Kidney (tissue), 13 donors: ENCODE measurements at regions not wholly inside any gene's neighbourhood (a gene's known extent, or its start where the extent isn't known, plus 50 kb on each side); places are given as distances from the start of the nearest gene placed in this dataset.

ENCODE experiments used
- DNase-seq, 5 donors: peaks; one replicate each; pipeline ENCODE4 v3.0.0-alpha.2; 2013 to 2020
- FAIRE-seq: peaks from 2 replicates; lab custom pipeline; 2012; peaks lifted over from hg19 to GRCh38; lab: Jason Lieb, UNC
- H3K27ac ChIP-seq, 2 donors: one replicate each; pipeline ENCODE4 v1.7.0; 2013; ENCODE audit warnings: low read depth in 2 of 2, low read length in 2 of 2, inconsistent platforms in 1 of 2
- H3K27me3 ChIP-seq: one replicate; pipeline ENCODE4 v1.7.1; 2013; ENCODE audit warnings: low read length, inconsistent platforms; ENCODE audit not compliant: control insufficient read depth, insufficient read depth
- H3K36me3 ChIP-seq, 3 donors: one replicate each; pipeline versions ENCODE4 v1.7.0 to v1.7.1; 2013; ENCODE audit warnings: low read length in 3 of 3, control low read depth in 1 of 3, inconsistent platforms in 1 of 3; ENCODE audit not compliant: insufficient read depth in 3 of 3, control insufficient read depth in 2 of 3
- H3K4me1 ChIP-seq, 3 donors: one replicate each; pipeline versions ENCODE4 v1.7.0 to v1.7.1; 2013; ENCODE audit warnings: low read length in 3 of 3, inconsistent platforms in 1 of 3, low read depth in 1 of 3; ENCODE audit not compliant: control insufficient read depth in 2 of 3, insufficient read depth in 2 of 3
- H3K4me3 ChIP-seq, 3 donors: one replicate each; pipeline versions ENCODE4 v1.7.0 to v1.8.1; 2013; ENCODE audit warnings: low read length in 3 of 3, control low read depth in 1 of 3, inconsistent platforms in 1 of 3
- H3K9ac ChIP-seq, 3 donors: one replicate each; pipeline versions ENCODE4 v1.7.0 to v1.7.1; 2013; ENCODE audit warnings: low read length in 3 of 3, control low read depth in 1 of 3, inconsistent platforms in 1 of 3
- H3K9me3 ChIP-seq, 3 donors: one replicate each; pipeline versions ENCODE4 v1.7.0 to v1.7.1; 2013; ENCODE audit warnings: low read length in 3 of 3, control low read depth in 1 of 3, inconsistent platforms in 1 of 3; ENCODE audit not compliant: control insufficient read depth in 2 of 3, insufficient read depth in 1 of 3
- intact Hi-C: fragments of 100-400 bp; cut with DNase I; formaldehyde crosslinking; loops from one replicate; pipeline ENCODE4 v1.11.1; 2022
- TF ChIP-seq, protein P1 (sequence below): IDR thresholded peaks from 3 replicates; pipeline ENCODE4 v1.5.1; 2012; ENCODE audit warnings: mild to moderate bottlenecking, moderate library complexity, borderline replicate concordance; ENCODE audit not compliant: insufficient read depth; ENCODE audit errors: extremely low read depth
- donor health status: control.
- donor health status: control.
- donor health status: control.
- donor health status: control.
- donor health status: control.
- donor health status: DM: yes; HTN: yes; CAD: no.
- donor health status: Normal renal cell carcinoma (clear cell type).

DNA sequence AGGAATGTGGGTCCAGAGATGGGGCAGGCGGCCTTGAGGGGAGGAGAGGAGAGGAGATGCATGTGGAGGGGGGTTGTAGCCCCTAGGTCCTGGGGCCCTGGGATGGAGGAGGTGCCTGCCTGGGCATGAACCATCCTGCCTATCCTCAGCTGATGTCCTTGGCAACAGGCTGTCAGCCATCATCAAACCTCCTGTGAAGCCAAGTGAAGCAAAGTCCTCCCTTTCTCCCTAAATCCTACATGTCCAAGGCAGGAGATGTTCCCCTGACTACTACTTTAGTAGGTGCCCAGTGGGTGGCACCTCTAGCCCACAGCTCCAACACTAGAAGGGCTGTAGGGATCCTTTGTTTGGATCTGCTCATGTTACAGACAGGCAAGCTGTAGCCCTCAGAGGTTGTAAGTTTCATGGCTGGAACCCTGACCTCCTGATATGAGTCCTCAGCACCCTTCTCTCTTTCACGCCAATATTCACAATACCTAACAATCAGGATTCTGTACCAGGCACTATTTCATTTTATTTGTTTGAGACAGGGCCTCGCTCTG, 66.6 kb upstream of the SYPL1 start:
- Histone ChIP-seq H3K36me3 (no peaks in the 10 kb centered on the region), H3K4me3 (no peak overlapping the region), H3K27ac (no peak overlapping the region), H3K27me3 (no peaks in the 10 kb centered on the region), H3K4me1 (no peaks in the 10 kb centered on the region), H3K9me3 (no peaks in the 10 kb centered on the region), H3K9ac (no peak overlapping the region)
- no peak for FAIRE-seq
- peak in 2 of 5 donors; percentile 12 to 19 for DNase-seq
- TF ChIP-seq, protein P1, sequence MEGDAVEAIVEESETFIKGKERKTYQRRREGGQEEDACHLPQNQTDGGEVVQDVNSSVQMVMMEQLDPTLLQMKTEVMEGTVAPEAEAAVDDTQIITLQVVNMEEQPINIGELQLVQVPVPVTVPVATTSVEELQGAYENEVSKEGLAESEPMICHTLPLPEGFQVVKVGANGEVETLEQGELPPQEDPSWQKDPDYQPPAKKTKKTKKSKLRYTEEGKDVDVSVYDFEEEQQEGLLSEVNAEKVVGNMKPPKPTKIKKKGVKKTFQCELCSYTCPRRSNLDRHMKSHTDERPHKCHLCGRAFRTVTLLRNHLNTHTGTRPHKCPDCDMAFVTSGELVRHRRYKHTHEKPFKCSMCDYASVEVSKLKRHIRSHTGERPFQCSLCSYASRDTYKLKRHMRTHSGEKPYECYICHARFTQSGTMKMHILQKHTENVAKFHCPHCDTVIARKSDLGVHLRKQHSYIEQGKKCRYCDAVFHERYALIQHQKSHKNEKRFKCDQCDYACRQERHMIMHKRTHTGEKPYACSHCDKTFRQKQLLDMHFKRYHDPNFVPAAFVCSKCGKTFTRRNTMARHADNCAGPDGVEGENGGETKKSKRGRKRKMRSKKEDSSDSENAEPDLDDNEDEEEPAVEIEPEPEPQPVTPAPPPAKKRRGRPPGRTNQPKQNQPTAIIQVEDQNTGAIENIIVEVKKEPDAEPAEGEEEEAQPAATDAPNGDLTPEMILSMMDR: no peak
- intact Hi-C loops: loop anchor here (5.0 to 10.0 kb wide), 2 partner anchors 284 to 556 kb away; no protein-coding TSS in a partner anchor

DNA sequence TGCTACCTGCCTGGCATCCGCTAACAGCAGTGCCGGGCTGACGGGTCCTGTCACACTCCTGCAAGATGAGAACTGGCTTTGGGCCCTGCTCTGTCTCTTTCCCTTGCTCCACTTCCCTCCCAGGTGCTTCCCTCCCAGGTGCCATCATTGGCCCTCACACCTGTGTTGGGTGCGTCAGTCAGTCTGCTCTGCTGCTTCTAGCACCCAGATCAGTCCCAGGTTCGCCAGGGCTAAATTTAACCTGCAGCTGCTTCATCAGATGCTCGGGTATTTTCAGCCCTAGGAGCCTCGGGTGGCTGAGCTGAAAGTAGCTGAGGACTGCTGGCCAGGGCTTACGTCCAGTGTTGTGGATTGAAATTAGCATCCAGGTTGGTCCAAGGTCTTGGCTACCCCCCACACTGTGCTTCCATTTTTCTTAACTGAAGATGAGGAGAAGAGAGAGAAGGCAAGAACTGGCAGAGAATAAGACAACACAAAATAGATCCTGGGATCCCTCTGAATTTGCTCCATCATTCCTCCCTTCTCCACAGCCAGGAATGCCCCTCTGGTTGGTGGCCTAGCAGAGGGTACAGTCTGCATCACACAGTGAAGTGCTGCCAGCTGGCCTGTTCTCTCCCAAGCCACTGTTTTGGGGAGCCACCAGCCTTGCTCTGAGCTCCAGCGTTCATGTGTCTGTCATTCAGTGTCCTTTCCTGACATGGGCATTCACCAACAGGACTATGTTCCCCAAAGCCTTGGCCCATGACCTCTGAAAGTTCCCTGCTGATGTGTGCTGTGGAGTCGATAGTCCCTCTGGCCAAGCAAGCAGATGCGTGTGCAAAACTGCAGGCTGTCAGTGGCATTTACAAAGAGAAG, 65.9 kb upstream of the SYPL1 start:
- H3K27ac ChIP-seq: no peak overlapping the region
- DNase-seq (no peak), FAIRE-seq (no peak)
- TF ChIP-seq, protein P1: no peak
- no peak overlapping the region for H3K9ac ChIP-seq
- H3K36me3 ChIP-seq: no peaks in the 10 kb centered on the region
- no peak overlapping the region for H3K4me3 ChIP-seq
- intact Hi-C loops: loop anchor here (5.0 to 10.0 kb wide), 2 partner anchors 284 to 557 kb away; no protein-coding TSS in a partner anchor
- no peaks in the 10 kb centered on the region for H3K4me1 ChIP-seq
- no peaks in the 10 kb centered on the region for H3K27me3 ChIP-seq
- H3K9me3 ChIP-seq: no peaks in the 10 kb centered on the region

DNA sequence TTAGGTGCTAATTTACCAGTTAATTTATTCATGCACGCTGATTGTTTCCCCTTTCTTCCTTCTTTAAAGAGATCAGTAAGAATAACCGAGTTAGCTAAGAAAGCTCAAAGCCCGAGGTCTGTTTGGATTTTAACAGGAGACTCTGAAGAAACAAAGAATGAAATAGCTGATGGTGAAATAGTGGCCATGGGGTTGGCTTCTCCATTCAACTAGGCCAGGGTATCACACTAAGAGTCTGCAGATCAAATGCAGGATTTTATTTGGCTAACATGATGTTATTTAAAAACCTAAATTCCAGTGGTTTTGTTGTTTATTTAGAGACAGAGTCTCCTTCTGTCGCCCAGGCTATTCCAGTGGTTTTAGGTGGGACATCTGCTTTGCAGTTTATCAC, 65.2 kb upstream of the SYPL1 start:
- no peak overlapping the region for H3K9ac ChIP-seq

More for the DNA sequence above, 65.2 kb upstream of the SYPL1 start:
- no peak for FAIRE-seq
- TF ChIP-seq, protein P1: no peak
- H3K36me3 ChIP-seq: no peaks in the 10 kb centered on the region
- intact Hi-C loops: loop anchor here (5.0 to 10.0 kb wide), 2 partner anchors 285 to 558 kb away; no protein-coding TSS in a partner anchor
- no peaks in the 10 kb centered on the region for H3K9me3 ChIP-seq
- H3K27ac ChIP-seq: no peak overlapping the region
- H3K27me3 ChIP-seq: no peaks in the 10 kb centered on the region
- DNase-seq: no peak
- H3K4me3 ChIP-seq: no peak overlapping the region
- no peaks in the 10 kb centered on the region for H3K4me1 ChIP-seq
